ENCODE measurements at regions not wholly inside any gene's neighbourhood (a gene's known extent, or its start where the extent isn't known, plus 50 kb on each side); places are given as distances from the start of the nearest gene placed in this dataset.

GRCh38 chr12:88393017-88393767, 187.1 kb downstream of the KITLG start:
- 96 to 100% methylated on average over 2 of the region's 2 CpGs for WGBS, 2 experiments (ENCODE audit: low coverage in 1 of 2, low lambda C conversion rate in 2 of 2, missing lambda C conversion rate in 2 of 2)
- Histone ChIP-seq H3K9ac (no peak overlapping the region), H3K9me2 (ENCODE audit: insufficient read depth) (no peaks in the 10 kb centered on the region), H3F3A (ENCODE audit: insufficient read depth) (peaks cover 75% of the 10 kb centered on the region), H3K36me3 (ENCODE audit: low read depth) (peaks cover 3% of the 10 kb centered on the region; the same call in 1 of the 2 replicates), H2AFZ (no peak overlapping the region), H3K79me2 (ENCODE audit: insufficient read depth) (peaks cover 97% of the 10 kb centered on the region), H3K4me2 (ENCODE audit: unreplicated experiment) (no peak overlapping the region), H3K27ac (no peak overlapping the region), H4K20me1 (ENCODE audit: insufficient read depth) (no peaks in the 10 kb centered on the region), H3K4me1 (ENCODE audit: insufficient read depth) (peaks cover 79% of the 10 kb centered on the region), H3K27me3 (replicated peaks; ENCODE audit: insufficient read depth) (no peaks in the 10 kb centered on the region), H3K4me3 (no peak overlapping the region), H3K9me3 (ENCODE audit: low read depth) (no peaks in the 10 kb centered on the region)
- DNase-seq = peak; percentile 42
- TF ChIP-seq EZH2phosphoT487 (IDR thresholded peaks at IDR 0.05; ENCODE audit: insufficient read depth, low read depth) (no peak), EZH2 (IDR thresholded peaks at IDR 0.05; ENCODE audit: insufficient read depth, poor library complexity, severe bottlenecking) (no peak)
- in situ Hi-C loops (cut with MboI) = no loop called here

- H3K79me2 ChIP-seq (ENCODE audit: insufficient read depth) = peaks cover 99% of the 10 kb centered on the region
These were observed 182.2 kb downstream of the KITLG start for GRCh38 chr12:88398031-88398430.

GRCh38 chr12:88399811-88400210, 180.5 kb downstream of the KITLG start:
- H4K20me1 ChIP-seq (ENCODE audit: insufficient read depth) = no peaks in the 10 kb centered on the region
- no peak for DNase-seq
- H3K4me1 ChIP-seq (ENCODE audit: insufficient read depth) = peaks cover 51% of the 10 kb centered on the region
- H3F3A ChIP-seq (ENCODE audit: insufficient read depth) = peaks cover 47% of the 10 kb centered on the region
- H3K9me3 ChIP-seq (ENCODE audit: low read depth) = no peaks in the 10 kb centered on the region
- 72 to 83% methylated on average over 2 of the region's 2 CpGs for WGBS, 2 experiments (ENCODE audit: low coverage in 1 of 2, low lambda C conversion rate in 2 of 2, missing lambda C conversion rate in 2 of 2)
- no peak for TF ChIP-seq EZH2 (IDR thresholded peaks at IDR 0.05; ENCODE audit: insufficient read depth, poor library complexity, severe bottlenecking)
- TF ChIP-seq EZH2phosphoT487 (IDR thresholded peaks at IDR 0.05; ENCODE audit: insufficient read depth, low read depth) = no peak
- H2AFZ ChIP-seq = no peak overlapping the region
- in situ Hi-C loops (cut with MboI) = no loop called here
- H3K4me3 ChIP-seq = no peak overlapping the region
- no peak overlapping the region for H3K9ac ChIP-seq
- no peaks in the 10 kb centered on the region for H3K36me3 ChIP-seq (ENCODE audit: low read depth)
- H3K27me3 ChIP-seq (replicated peaks; ENCODE audit: insufficient read depth) = no peaks in the 10 kb centered on the region
- H3K9me2 ChIP-seq (ENCODE audit: insufficient read depth) = no peaks in the 10 kb centered on the region
- H3K4me2 ChIP-seq (ENCODE audit: unreplicated experiment) = no peak overlapping the region
- H3K27ac ChIP-seq = no peak overlapping the region; the same call in 1 of the 2 replicates
- H3K79me2 ChIP-seq (ENCODE audit: insufficient read depth) = peaks cover 93% of the 10 kb centered on the region

More at GRCh38 chr12:88398031-88398430, 182.2 kb downstream of the KITLG start:
- H2AFZ ChIP-seq = no peak overlapping the region
- H3K27ac ChIP-seq = no peak overlapping the region
- H4K20me1 ChIP-seq (ENCODE audit: insufficient read depth) = no peaks in the 10 kb centered on the region
- TF ChIP-seq EZH2 (IDR thresholded peaks at IDR 0.05; ENCODE audit: insufficient read depth, poor library complexity, severe bottlenecking) = no peak
- no peak for TF ChIP-seq EZH2phosphoT487 (IDR thresholded peaks at IDR 0.05; ENCODE audit: insufficient read depth, low read depth)
- DNase-seq = no peak
- peaks cover 52% of the 10 kb centered on the region for H3F3A ChIP-seq (ENCODE audit: insufficient read depth)
- H3K4me2 ChIP-seq (ENCODE audit: unreplicated experiment) = peak overlapping the region; percentile 28
- H3K27me3 ChIP-seq (replicated peaks; ENCODE audit: insufficient read depth) = no peaks in the 10 kb centered on the region
- peaks cover 56% of the 10 kb centered on the region for H3K4me1 ChIP-seq (ENCODE audit: insufficient read depth)
- H3K9me2 ChIP-seq (ENCODE audit: insufficient read depth) = no peaks in the 10 kb centered on the region
- 0 out of 2 replicates have a peak overlapping the region, but pooled peaks have one; percentile 4 for H3K4me3 ChIP-seq
- no peak overlapping the region for H3K9ac ChIP-seq
- 5 to 11% methylated on average over 2 of the region's 2 CpGs for WGBS, 2 experiments (ENCODE audit: low coverage in 1 of 2, low lambda C conversion rate in 2 of 2, missing lambda C conversion rate in 2 of 2)
- H3K9me3 ChIP-seq (ENCODE audit: low read depth) = no peaks in the 10 kb centered on the region
- in situ Hi-C loops (cut with MboI) = no loop called here
- H3K36me3 ChIP-seq (ENCODE audit: low read depth) = no peaks in the 10 kb centered on the region

- Histone ChIP-seq H3K9ac (no peak overlapping the region), H3K79me2 (ENCODE audit: insufficient read depth) (peaks cover 91% of the 10 kb centered on the region), H3F3A (ENCODE audit: insufficient read depth) (peaks cover 43% of the 10 kb centered on the region), H2AFZ (no peak overlapping the region), H3K36me3 (ENCODE audit: low read depth) (no peaks in the 10 kb centered on the region), H3K27ac (peak overlapping the region; percentile 17; the same call in 1 of the 2 replicates), H3K27me3 (replicated peaks; ENCODE audit: insufficient read depth) (no peaks in the 10 kb centered on the region), H3K4me1 (ENCODE audit: insufficient read depth) (peaks cover 48% of the 10 kb centered on the region), H3K9me3 (ENCODE audit: low read depth) (no peaks in the 10 kb centered on the region), H3K4me3 (no peak overlapping the region), H3K9me2 (ENCODE audit: insufficient read depth) (no peaks in the 10 kb centered on the region), H3K4me2 (ENCODE audit: unreplicated experiment) (no peak overlapping the region), H4K20me1 (ENCODE audit: insufficient read depth) (no peaks in the 10 kb centered on the region)
- in situ Hi-C loops (cut with MboI) = no loop called here
- no peak for DNase-seq
- TF ChIP-seq EZH2phosphoT487 (IDR thresholded peaks at IDR 0.05; ENCODE audit: insufficient read depth, low read depth) (no peak), EZH2 (IDR thresholded peaks at IDR 0.05; ENCODE audit: insufficient read depth, poor library complexity, severe bottlenecking) (no peak)
- WGBS, 2 experiments (ENCODE audit: low coverage in 1 of 2, low lambda C conversion rate in 2 of 2, missing lambda C conversion rate in 2 of 2) = 56 to 57% methylated on average over 3 of the region's 3 CpGs
These were observed 180.0 kb downstream of the KITLG start for GRCh38 chr12:88400302-88400701.

All from GM23248 (cell line).